ENCODE measurements at regions not wholly inside any gene's neighbourhood (a gene's known extent, or its start where the extent isn't known, plus 50 kb on each side); places are given as distances from the start of the nearest gene placed in this dataset.

DNA sequence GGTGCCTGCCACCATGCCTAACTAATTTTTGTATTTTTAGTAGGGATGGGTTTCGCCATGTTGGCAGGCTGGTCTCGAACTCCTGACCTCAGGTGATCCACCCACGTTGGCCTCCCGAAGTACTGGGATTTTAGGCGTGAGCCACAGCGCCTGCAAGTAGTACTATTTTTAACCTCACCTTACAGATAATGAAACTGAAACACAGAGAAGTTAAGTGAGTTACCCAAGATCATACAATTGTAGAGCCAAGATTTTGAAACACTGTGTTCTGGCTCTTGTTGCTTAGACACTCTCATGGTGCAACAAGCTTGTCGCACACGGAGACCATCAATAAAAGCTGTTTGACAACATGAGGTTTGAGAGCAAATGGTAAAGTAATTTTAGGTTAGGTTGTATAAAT lies 159.1 kb upstream of the LMNTD1 start:
- no peaks in the 10 kb centered on the region for H3K9me3 ChIP-seq (ENCODE audit: low read length)
- H3K9me2 ChIP-seq (ENCODE audit: insufficient read depth, low read length), result no peaks in the 10 kb centered on the region
- POLR2A ChIA-PET, result interaction anchor here (0.6 kb wide), 3 partner anchors 13 to 283 kb away, joined by 3 to 5 read pairs (median 5); no protein-coding TSS in a partner anchor
- H3K4me3 ChIP-seq (ENCODE audit: low read depth, low read length, poor library complexity, severe bottlenecking), result no peak overlapping the region
- TF ChIP-seq EZH2phosphoT487 (IDR thresholded peaks at IDR 0.05; ENCODE audit: borderline replicate concordance, low read depth, low read length), result no peak
- TF ChIP-seq, protein P1, sequence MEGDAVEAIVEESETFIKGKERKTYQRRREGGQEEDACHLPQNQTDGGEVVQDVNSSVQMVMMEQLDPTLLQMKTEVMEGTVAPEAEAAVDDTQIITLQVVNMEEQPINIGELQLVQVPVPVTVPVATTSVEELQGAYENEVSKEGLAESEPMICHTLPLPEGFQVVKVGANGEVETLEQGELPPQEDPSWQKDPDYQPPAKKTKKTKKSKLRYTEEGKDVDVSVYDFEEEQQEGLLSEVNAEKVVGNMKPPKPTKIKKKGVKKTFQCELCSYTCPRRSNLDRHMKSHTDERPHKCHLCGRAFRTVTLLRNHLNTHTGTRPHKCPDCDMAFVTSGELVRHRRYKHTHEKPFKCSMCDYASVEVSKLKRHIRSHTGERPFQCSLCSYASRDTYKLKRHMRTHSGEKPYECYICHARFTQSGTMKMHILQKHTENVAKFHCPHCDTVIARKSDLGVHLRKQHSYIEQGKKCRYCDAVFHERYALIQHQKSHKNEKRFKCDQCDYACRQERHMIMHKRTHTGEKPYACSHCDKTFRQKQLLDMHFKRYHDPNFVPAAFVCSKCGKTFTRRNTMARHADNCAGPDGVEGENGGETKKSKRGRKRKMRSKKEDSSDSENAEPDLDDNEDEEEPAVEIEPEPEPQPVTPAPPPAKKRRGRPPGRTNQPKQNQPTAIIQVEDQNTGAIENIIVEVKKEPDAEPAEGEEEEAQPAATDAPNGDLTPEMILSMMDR (conservative IDR thresholded peaks at IDR 0.05; ENCODE audit: low read length), result no peak
- DNase-seq (ENCODE audit: low spot score), result no peak
- intact Hi-C loops (cut with micrococcal nuclease; ENCODE audit: unreplicated experiment), result no loop called here
- BruUV-seq (replicated peaks), result no TSS peak
- no peak overlapping the region for H2AFZ ChIP-seq (ENCODE audit: low read length)
- H3K36me3 ChIP-seq (ENCODE audit: insufficient read depth, low read length), result no peaks in the 10 kb centered on the region
- no peaks in the 10 kb centered on the region for H4K20me1 ChIP-seq (ENCODE audit: insufficient read depth, low read length)
- no peak overlapping the region for H3K27ac ChIP-seq (ENCODE audit: low read depth, low read length, poor library complexity, severe bottlenecking)
- H3K79me2 ChIP-seq (ENCODE audit: insufficient read depth, low read depth, low read length), result no peaks in the 10 kb centered on the region
- no peaks in the 10 kb centered on the region for H3K4me1 ChIP-seq (ENCODE audit: insufficient read depth, low read length, poor library complexity, severe bottlenecking)
- CTCF ChIA-PET (ENCODE audit: unreplicated experiment), result no interaction called here
- no peak overlapping the region for H3K4me2 ChIP-seq (ENCODE audit: low read length)

DNA sequence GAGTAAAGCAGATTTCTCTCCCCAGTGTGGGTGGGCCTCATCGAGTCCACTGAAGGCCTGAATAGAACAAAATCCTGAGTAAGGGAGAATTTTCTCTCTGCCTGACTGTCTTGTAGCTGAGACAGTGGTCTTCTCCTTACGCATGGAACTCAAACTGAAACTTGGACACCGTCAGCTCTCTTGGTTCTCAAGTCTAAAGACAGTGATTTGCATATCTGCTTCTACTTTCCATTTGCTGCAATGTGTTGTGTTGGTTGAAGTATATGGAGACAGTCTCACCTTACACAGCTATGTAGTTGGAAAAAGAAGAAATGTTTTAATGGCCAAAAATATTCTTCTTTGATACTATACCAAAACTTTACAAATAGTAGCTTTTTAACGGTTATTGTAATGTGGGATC lies 160.2 kb upstream of the LMNTD1 start:
- Histone ChIP-seq H3K79me2 (ENCODE audit: insufficient read depth, low read depth, low read length) (no peaks in the 10 kb centered on the region), H3K36me3 (ENCODE audit: insufficient read depth, low read length) (no peaks in the 10 kb centered on the region), H3K4me1 (ENCODE audit: insufficient read depth, low read length, poor library complexity, severe bottlenecking) (no peaks in the 10 kb centered on the region), H3K27ac (ENCODE audit: low read depth, low read length, poor library complexity, severe bottlenecking) (no peak overlapping the region), H3K4me2 (ENCODE audit: low read length) (no peak overlapping the region), H3K9me3 (ENCODE audit: low read length) (no peaks in the 10 kb centered on the region), H2AFZ (ENCODE audit: low read length) (no peak overlapping the region), H4K20me1 (ENCODE audit: insufficient read depth, low read length) (no peaks in the 10 kb centered on the region), H3K9me2 (ENCODE audit: insufficient read depth, low read length) (no peaks in the 10 kb centered on the region), H3K4me3 (ENCODE audit: low read depth, low read length, poor library complexity, severe bottlenecking) (no peak overlapping the region)
- intact Hi-C loops (cut with micrococcal nuclease; ENCODE audit: unreplicated experiment), result no loop called here
- ChIA-PET POLR2A (interaction anchor here (0.9 kb wide), 1 partner anchor 13 kb away, joined by 3 read pairs; no protein-coding TSS in a partner anchor), CTCF (ENCODE audit: unreplicated experiment) (no interaction called here)
- no peak for TF ChIP-seq EZH2phosphoT487 (IDR thresholded peaks at IDR 0.05; ENCODE audit: borderline replicate concordance, low read depth, low read length)
- TF ChIP-seq, protein P1 (conservative IDR thresholded peaks at IDR 0.05; ENCODE audit: low read length), result no peak
- no peak for DNase-seq (ENCODE audit: low spot score)
- BruUV-seq (replicated peaks), result no TSS peak

DNA sequence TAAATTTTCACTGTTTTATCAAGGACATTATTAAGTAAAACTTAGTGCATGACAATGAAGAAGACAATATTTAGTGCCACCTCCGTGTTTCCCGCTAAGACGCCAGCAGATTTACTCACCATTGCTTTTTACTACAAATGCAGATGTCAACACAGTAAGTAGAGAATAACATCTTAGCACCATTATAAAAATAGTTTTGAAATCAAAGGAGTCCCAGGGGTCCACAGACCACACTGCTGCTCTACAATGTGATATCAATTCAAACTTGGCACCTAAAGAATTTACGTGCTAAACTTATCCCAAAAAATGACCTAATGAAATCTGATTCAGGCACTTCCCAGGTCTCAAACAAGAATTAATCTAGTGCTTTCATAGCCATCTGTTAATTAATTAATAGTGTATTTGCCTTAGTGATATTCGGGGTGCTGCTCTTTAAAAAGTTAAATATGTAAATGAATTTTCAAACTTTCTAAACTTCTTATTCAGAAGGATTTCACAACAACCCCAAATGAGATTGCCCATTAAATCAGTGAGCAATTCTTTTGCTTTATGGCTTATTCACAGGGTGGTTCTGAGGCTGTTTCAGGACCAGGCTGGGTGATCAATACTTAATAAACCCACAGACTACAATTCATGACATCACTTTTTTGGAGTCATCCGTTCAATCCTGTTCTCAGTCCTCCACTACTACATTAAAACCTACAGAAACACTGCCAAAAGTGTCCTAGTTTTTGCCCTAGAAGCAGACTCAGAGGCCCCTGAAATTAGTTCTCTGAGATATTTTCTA lies 161.3 kb upstream of the LMNTD1 start:
- Histone ChIP-seq H2AFZ (ENCODE audit: low read length) (no peak overlapping the region), H3K9me3 (ENCODE audit: low read length) (no peaks in the 10 kb centered on the region), H3K9me2 (ENCODE audit: insufficient read depth, low read length) (no peaks in the 10 kb centered on the region), H3K27ac (ENCODE audit: low read depth, low read length, poor library complexity, severe bottlenecking) (no peak overlapping the region), H3K4me3 (ENCODE audit: low read depth, low read length, poor library complexity, severe bottlenecking) (no peak overlapping the region), H3K79me2 (ENCODE audit: insufficient read depth, low read depth, low read length) (no peaks in the 10 kb centered on the region), H3K4me1 (ENCODE audit: insufficient read depth, low read length, poor library complexity, severe bottlenecking) (no peaks in the 10 kb centered on the region), H3K36me3 (ENCODE audit: insufficient read depth, low read length) (no peaks in the 10 kb centered on the region), H4K20me1 (ENCODE audit: insufficient read depth, low read length) (no peaks in the 10 kb centered on the region), H3K4me2 (ENCODE audit: low read length) (no peak overlapping the region)
- no TSS peak for BruUV-seq (replicated peaks)
- ChIA-PET CTCF (ENCODE audit: unreplicated experiment) (no interaction called here), POLR2A (no interaction called here)
- intact Hi-C loops (cut with micrococcal nuclease; ENCODE audit: unreplicated experiment), result no loop called here
- TF ChIP-seq, protein P1 (conservative IDR thresholded peaks at IDR 0.05; ENCODE audit: low read length), result no peak
- no peak for TF ChIP-seq EZH2phosphoT487 (IDR thresholded peaks at IDR 0.05; ENCODE audit: borderline replicate concordance, low read depth, low read length)
- DNase-seq (ENCODE audit: low spot score), result no peak
